Liver (tissue), 3 donors: ENCODE measurements at regions not wholly inside any gene's neighbourhood (a gene's known extent, or its start where the extent isn't known, plus 50 kb on each side); places are given as distances from the start of the nearest gene placed in this dataset.

Source experiments
- ATF3 ChIP-seq: IDR thresholded peaks from 2 replicates; pipeline ENCODE4 v1.6.1; 2016; ENCODE audit warnings: antibody characterized with exemption
- CTCF ChIP-seq: fragments of 150-350 bp; IDR thresholded peaks from 2 replicates; pipeline ENCODE4 v1.5.1; 2017; ENCODE audit warnings: improper control_type of control experiment, low read depth, low read length; ENCODE audit not compliant: missing input control
- FOXA1 ChIP-seq: IDR thresholded peaks from 2 replicates; pipeline ENCODE4 v1.6.1; 2016; ENCODE audit warnings: antibody characterized with exemption
- GABPA ChIP-seq, 2 donors: IDR thresholded peaks in 1 of 2; conservative IDR thresholded peaks in 1 of 2; 2 replicates each; pipeline ENCODE4 v1.6.1; 2016; ENCODE audit warnings: antibody characterized with exemption in 2 of 2, mild to moderate bottlenecking in 1 of 2, moderate library complexity in 1 of 2
- JUND ChIP-seq, 2 donors: IDR thresholded peaks; 2 replicates each; pipeline ENCODE4 v1.6.1; 2016; ENCODE audit warnings: antibody characterized with exemption in 2 of 2
- RAD21 ChIP-seq, 2 donors: IDR thresholded peaks; 2 replicates each; pipeline ENCODE4 v1.6.1; 2016; ENCODE audit warnings: antibody characterized with exemption in 2 of 2, mild to moderate bottlenecking in 2 of 2
- TAF1 ChIP-seq: conservative IDR thresholded peaks from 2 replicates; pipeline ENCODE4 v1.6.1; 2016; ENCODE audit warnings: antibody characterized with exemption, mild to moderate bottlenecking
- YY1 ChIP-seq: IDR thresholded peaks from 2 replicates; pipeline ENCODE4 v1.6.1; 2016; ENCODE audit warnings: antibody characterized with exemption, mild to moderate bottlenecking
- TF ChIP-seq, protein P1 (sequence below): IDR thresholded peaks from 2 replicates; pipeline ENCODE4 v1.6.1; 2016; ENCODE audit warnings: antibody characterized with exemption
- TF ChIP-seq, protein P2 (sequence below): IDR thresholded peaks from 2 replicates; pipeline ENCODE4 v1.6.1; 2016; ENCODE audit warnings: antibody characterized with exemption
- TF ChIP-seq, protein P3 (sequence below): IDR thresholded peaks from 2 replicates; pipeline ENCODE4 v1.6.1; 2016; ENCODE audit warnings: antibody characterized with exemption, mild to moderate bottlenecking
- donor health status: healthy.
- donor health status: healthy.

DNA sequence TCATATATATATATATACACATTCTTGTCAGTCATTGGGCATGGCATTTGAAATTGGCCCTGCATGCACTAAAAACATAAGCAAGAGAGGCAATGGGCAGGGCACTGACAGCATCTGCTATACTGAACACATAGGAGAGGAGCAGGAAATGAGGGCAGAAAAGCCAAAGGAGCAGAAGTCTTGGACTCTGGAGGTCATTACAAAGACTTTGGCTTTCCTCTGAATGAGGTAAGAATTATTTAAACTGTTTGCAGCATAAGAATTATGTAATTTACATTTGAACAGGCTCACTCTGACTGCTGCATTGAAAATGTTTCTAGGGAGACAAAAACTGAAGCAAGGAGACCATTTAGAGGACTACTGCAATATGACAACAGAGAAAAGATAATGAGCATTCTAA lies 396.5 kb downstream of the PRDM5 start:
- TF ChIP-seq CTCF: no peak
- TF ChIP-seq RAD21 (IDR thresholded peaks at IDR 0.05): no peak
- TF ChIP-seq TAF1: no peak
- TF ChIP-seq, protein P1, sequence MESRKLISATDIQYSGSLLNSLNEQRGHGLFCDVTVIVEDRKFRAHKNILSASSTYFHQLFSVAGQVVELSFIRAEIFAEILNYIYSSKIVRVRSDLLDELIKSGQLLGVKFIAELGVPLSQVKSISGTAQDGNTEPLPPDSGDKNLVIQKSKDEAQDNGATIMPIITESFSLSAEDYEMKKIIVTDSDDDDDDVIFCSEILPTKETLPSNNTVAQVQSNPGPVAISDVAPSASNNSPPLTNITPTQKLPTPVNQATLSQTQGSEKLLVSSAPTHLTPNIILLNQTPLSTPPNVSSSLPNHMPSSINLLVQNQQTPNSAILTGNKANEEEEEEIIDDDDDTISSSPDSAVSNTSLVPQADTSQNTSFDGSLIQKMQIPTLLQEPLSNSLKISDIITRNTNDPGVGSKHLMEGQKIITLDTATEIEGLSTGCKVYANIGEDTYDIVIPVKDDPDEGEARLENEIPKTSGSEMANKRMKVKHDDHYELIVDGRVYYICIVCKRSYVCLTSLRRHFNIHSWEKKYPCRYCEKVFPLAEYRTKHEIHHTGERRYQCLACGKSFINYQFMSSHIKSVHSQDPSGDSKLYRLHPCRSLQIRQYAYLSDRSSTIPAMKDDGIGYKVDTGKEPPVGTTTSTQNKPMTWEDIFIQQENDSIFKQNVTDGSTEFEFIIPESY: no peak
- TF ChIP-seq FOXA1: no peak
- TF ChIP-seq, protein P2, sequence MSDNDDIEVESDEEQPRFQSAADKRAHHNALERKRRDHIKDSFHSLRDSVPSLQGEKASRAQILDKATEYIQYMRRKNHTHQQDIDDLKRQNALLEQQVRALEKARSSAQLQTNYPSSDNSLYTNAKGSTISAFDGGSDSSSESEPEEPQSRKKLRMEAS: no peak
- no peak for TF ChIP-seq YY1
- no peak for TF ChIP-seq ATF3
- TF ChIP-seq JUND (IDR thresholded peaks at IDR 0.05): no peak
- no peak for TF ChIP-seq GABPA (IDR thresholded peaks at IDR 0.05 in 1 of 2, conservative IDR thresholded peaks at IDR 0.05 in 1 of 2)
- TF ChIP-seq, protein P3, sequence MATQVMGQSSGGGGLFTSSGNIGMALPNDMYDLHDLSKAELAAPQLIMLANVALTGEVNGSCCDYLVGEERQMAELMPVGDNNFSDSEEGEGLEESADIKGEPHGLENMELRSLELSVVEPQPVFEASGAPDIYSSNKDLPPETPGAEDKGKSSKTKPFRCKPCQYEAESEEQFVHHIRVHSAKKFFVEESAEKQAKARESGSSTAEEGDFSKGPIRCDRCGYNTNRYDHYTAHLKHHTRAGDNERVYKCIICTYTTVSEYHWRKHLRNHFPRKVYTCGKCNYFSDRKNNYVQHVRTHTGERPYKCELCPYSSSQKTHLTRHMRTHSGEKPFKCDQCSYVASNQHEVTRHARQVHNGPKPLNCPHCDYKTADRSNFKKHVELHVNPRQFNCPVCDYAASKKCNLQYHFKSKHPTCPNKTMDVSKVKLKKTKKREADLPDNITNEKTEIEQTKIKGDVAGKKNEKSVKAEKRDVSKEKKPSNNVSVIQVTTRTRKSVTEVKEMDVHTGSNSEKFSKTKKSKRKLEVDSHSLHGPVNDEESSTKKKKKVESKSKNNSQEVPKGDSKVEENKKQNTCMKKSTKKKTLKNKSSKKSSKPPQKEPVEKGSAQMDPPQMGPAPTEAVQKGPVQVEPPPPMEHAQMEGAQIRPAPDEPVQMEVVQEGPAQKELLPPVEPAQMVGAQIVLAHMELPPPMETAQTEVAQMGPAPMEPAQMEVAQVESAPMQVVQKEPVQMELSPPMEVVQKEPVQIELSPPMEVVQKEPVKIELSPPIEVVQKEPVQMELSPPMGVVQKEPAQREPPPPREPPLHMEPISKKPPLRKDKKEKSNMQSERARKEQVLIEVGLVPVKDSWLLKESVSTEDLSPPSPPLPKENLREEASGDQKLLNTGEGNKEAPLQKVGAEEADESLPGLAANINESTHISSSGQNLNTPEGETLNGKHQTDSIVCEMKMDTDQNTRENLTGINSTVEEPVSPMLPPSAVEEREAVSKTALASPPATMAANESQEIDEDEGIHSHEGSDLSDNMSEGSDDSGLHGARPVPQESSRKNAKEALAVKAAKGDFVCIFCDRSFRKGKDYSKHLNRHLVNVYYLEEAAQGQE: no peak
